OCI-LY3 (cell line): ENCODE measurements at regions not wholly inside any gene's neighbourhood (a gene's known extent, or its start where the extent isn't known, plus 50 kb on each side); places are given as distances from the start of the nearest gene placed in this dataset.

Experiments used
- CTCF ChIP-seq: fragments of 200-600, 300-600 bp; sonication (generic); IDR thresholded peaks from 2 replicates; pipeline ENCODE4 v1.5.1; 2014; ENCODE audit warnings: antibody characterized with exemption, low read length, low read depth
- EZH2phosphoT487 ChIP-seq: fragments of 200-600 bp; shearing (Covaris generic); IDR thresholded peaks from 2 replicates; pipeline ENCODE4 v1.6.1; 2018; ENCODE audit warnings: antibody characterized with exemption, mixed run types, low read depth

- TF ChIP-seq CTCF: peak; percentile 40
- TF ChIP-seq EZH2phosphoT487: no peak
Observed at GRCh38 chr2:121128741-121129659, 156.0 kb downstream of the TFCP2L1 start.
